Panc1 (cell line): ENCODE measurements at regions not wholly inside any gene's neighbourhood (a gene's known extent, or its start where the extent isn't known, plus 50 kb on each side); places are given as distances from the start of the nearest gene placed in this dataset.

Experiments used
- TCF7L2 ChIP-seq: IDR thresholded peaks from 2 replicates; pipeline ENCODE4 v1.6.1; 2011; ENCODE audit warnings: mild to moderate bottlenecking, low read depth, low read length, inconsistent platforms
- TF ChIP-seq, protein P1 (sequence below): fragments of 450-650 bp; IDR thresholded peaks from 2 replicates; pipeline ENCODE4 v1.5.1; 2017; ENCODE audit warnings: mild to moderate bottlenecking

DNA sequence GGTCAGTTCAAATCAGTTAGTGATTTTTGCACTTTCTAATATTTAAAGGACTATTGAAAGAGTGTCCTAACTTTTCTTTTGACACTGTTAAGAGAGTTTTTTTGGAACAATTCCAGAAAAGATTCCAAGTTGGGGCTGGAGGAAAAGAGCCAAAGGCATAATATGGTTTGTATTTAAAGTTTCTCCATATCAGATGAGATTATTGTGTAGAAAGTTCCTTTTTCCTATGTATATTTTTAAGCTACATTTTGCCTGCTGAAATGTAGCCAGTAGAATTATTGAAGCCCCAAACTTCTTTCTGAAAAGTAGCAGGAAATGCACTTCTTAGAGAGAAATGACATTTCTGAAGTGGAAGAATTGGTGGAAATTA, 136.5 kb upstream of the TSC22D2 start:
- TF ChIP-seq, protein P1, sequence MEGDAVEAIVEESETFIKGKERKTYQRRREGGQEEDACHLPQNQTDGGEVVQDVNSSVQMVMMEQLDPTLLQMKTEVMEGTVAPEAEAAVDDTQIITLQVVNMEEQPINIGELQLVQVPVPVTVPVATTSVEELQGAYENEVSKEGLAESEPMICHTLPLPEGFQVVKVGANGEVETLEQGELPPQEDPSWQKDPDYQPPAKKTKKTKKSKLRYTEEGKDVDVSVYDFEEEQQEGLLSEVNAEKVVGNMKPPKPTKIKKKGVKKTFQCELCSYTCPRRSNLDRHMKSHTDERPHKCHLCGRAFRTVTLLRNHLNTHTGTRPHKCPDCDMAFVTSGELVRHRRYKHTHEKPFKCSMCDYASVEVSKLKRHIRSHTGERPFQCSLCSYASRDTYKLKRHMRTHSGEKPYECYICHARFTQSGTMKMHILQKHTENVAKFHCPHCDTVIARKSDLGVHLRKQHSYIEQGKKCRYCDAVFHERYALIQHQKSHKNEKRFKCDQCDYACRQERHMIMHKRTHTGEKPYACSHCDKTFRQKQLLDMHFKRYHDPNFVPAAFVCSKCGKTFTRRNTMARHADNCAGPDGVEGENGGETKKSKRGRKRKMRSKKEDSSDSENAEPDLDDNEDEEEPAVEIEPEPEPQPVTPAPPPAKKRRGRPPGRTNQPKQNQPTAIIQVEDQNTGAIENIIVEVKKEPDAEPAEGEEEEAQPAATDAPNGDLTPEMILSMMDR = no peak
- TF ChIP-seq TCF7L2 = no peak
